K562 (cell line): ENCODE measurements at regions not wholly inside any gene's neighbourhood (a gene's known extent, or its start where the extent isn't known, plus 50 kb on each side); places are given as distances from the start of the nearest gene placed in this dataset.

Experiments
- ATAC-seq: fragments of 200-7000 bp; cut with Tn5 transposase; 3 replicates; pipeline ENCODE4 v1.9.1; 2020; ENCODE audit warnings: moderate library complexity
- BruUV-seq: library from RNA; stranded (reverse); fragments of 400-500 nt; replicated peaks from 2 replicates; lab custom pipeline; 2021; lab: Mats Ljungman, UMichigan
- CTCF ChIA-PET: fragments of 300-600 bp; formaldehyde crosslinking; extraction: SDS; loops from one replicate; lab custom pipeline; 2021; ENCODE audit warnings: low intra/inter-chr PET ratio; lab: Yijun Ruan, JAX
- POLR2A ChIA-PET: fragments of 300-600, 350-650 bp; sonication (Branson Sonifier 250); formaldehyde crosslinking; extraction: SDS; loops from one replicate; lab custom pipeline; 2021; ENCODE audit warnings: antibody characterized with exemption, inconsistent platforms; lab: Yijun Ruan, JAX
- DNase-seq, 4 experiments: peaks; one replicate each; pipeline versions ENCODE4 v3.0.0 to v3.0.0-alpha.2; 2011 to 2018; ENCODE audit warnings: low spot score in 3 of 4, mixed read lengths in 3 of 4; ENCODE audit errors: extremely low read depth in 1 of 4
- FAIRE-seq: peaks from 2 replicates; lab custom pipeline; 2011; peaks lifted over from hg19 to GRCh38; lab: Jason Lieb, UNC
- H2AFZ ChIP-seq: 2 replicates; pipeline ENCODE4 v1.6.0; 2011; ENCODE audit warnings: low read depth, low read length, control low read depth, inconsistent platforms
- H3K27ac ChIP-seq: fragments of 200-600 bp; 3 replicates; pipeline ENCODE4 v1.8.0; 2011; ENCODE audit warnings: low read depth, mild to moderate bottlenecking, control low read depth, inconsistent platforms, low read length, moderate library complexity, mixed read lengths; ENCODE audit errors: extremely low read depth
- H3K27me3 ChIP-seq, 2 experiments: fragments of 300-600 bp in 1 of 2; 2 replicates in 1 of 2; 3 replicates in 1 of 2; pipeline versions ENCODE4 v1.6.0 to v1.8.0; 2011; ENCODE audit warnings: inconsistent platforms in 2 of 2, low read length in 2 of 2, mild to moderate bottlenecking in 1 of 2, mixed read lengths in 1 of 2, moderate library complexity in 1 of 2; ENCODE audit not compliant: control insufficient read depth in 2 of 2, insufficient read depth in 2 of 2
- H3K36me3 ChIP-seq: fragments of 300-600 bp; 3 replicates; pipeline ENCODE4 v1.8.0; 2011; ENCODE audit warnings: mild to moderate bottlenecking, low read length, inconsistent platforms; ENCODE audit not compliant: control insufficient read depth, insufficient read depth
- H3K4me1 ChIP-seq, 2 experiments: fragments of 200-600 bp in 1 of 2; replicated peaks in 1 of 2; 2 replicates in 1 of 2; 3 replicates in 1 of 2; pipeline versions ENCODE4 v1.5.1 to v1.8.0; 2011; ENCODE audit warnings: inconsistent platforms in 2 of 2, low read length in 2 of 2, mild to moderate bottlenecking in 1 of 2, mixed read lengths in 1 of 2, moderate library complexity in 1 of 2; ENCODE audit not compliant: control insufficient read depth in 2 of 2, insufficient read depth in 2 of 2
- H3K4me2 ChIP-seq: 2 replicates; pipeline ENCODE4 v1.6.1; 2011; ENCODE audit warnings: low read length, control low read depth, inconsistent platforms, mixed read lengths; ENCODE audit not compliant: insufficient read depth
- H3K4me3 ChIP-seq: fragments of 200-600 bp; sonication (generic), shearing (Covaris generic); 2 replicates; pipeline ENCODE4 v1.5.1; 2016; ENCODE audit warnings: control low read depth, inconsistent platforms
- H3K79me2 ChIP-seq: fragments of 200-600 bp; 3 replicates; pipeline ENCODE4 v1.8.0; 2011; ENCODE audit warnings: low read length, inconsistent platforms; ENCODE audit not compliant: control insufficient read depth, insufficient read depth
- H3K9ac ChIP-seq, 2 experiments: 2 replicates each; pipeline versions ENCODE4 v1.6.0 to v1.6.1; 2011; ENCODE audit warnings: low read depth in 2 of 2, low read length in 2 of 2, control low read depth in 1 of 2, inconsistent platforms in 1 of 2, mild to moderate bottlenecking in 1 of 2, mixed read lengths in 1 of 2; ENCODE audit not compliant: insufficient read depth in 1 of 2
- H3K9me1 ChIP-seq: one replicate; pipeline ENCODE4 v1.6.0; 2011; ENCODE audit warnings: inconsistent platforms, mild to moderate bottlenecking, low read length, moderate library complexity; ENCODE audit not compliant: control insufficient read depth, insufficient read depth
- H3K9me3 ChIP-seq: replicated peaks from 2 replicates; pipeline ENCODE4 v1.5.1; 2011; ENCODE audit warnings: low read depth, low read length, inconsistent platforms; ENCODE audit not compliant: control insufficient read depth, insufficient read depth
- H4K20me1 ChIP-seq: replicated peaks from 2 replicates; pipeline ENCODE4 v1.6.1; 2011; ENCODE audit warnings: low read length, inconsistent platforms, mixed read lengths; ENCODE audit not compliant: control insufficient read depth, insufficient read depth
- ATF7 ChIP-seq: fragments of 450-650 bp; IDR thresholded peaks from 2 replicates; pipeline ENCODE4 v1.7.1; 2014; ENCODE audit warnings: mild to moderate bottlenecking, moderate library complexity
- C11orf30 ChIP-seq: fragments of 450-650 bp; IDR thresholded peaks from 2 replicates; pipeline ENCODE4 v1.6.1; 2016; ENCODE audit warnings: low read depth, mild to moderate bottlenecking
- ETV5 ChIP-seq: sonication (generic); formaldehyde crosslinking; IDR thresholded peaks from 2 replicates; pipeline ENCODE4 v1.4.0; 2020; ENCODE audit warnings: low read depth, mild to moderate bottlenecking, missing genetic modification reagents
- MYC ChIP-seq, 2 experiments: fragments of 250-450 bp in 1 of 2; sonication (Bioruptor Pico) in 1 of 2; IDR thresholded peaks; 2 replicates each; pipeline versions ENCODE4 v1.5.1 to v1.6.1; 2012 to 2021; ENCODE audit warnings: low read depth in 2 of 2, borderline replicate concordance in 1 of 2, improper control_type of control experiment in 1 of 2, low read length in 1 of 2, mild to moderate bottlenecking in 1 of 2, moderate library complexity in 1 of 2
- NCOA2 ChIP-seq, 2 experiments: fragments of 450-650 bp; IDR thresholded peaks; 2 replicates each; pipeline ENCODE4 v1.6.1; 2018; ENCODE audit warnings: mild to moderate bottlenecking in 2 of 2, moderate library complexity in 1 of 2; ENCODE audit not compliant: partially characterized antibody in 2 of 2
- ZBTB1 ChIP-seq: sonication (generic); formaldehyde crosslinking; IDR thresholded peaks from 2 replicates; pipeline ENCODE4 v1.8.1; 2023; ENCODE audit warnings: missing genetic modification reagents, low read depth, mild to moderate bottlenecking, borderline replicate concordance
- ZNF384 ChIP-seq: IDR thresholded peaks from 2 replicates; pipeline ENCODE4 v1.6.1; 2012; ENCODE audit warnings: low read depth, low read length, improper control_type of control experiment
- ZNF431 ChIP-seq: sonication (generic); formaldehyde crosslinking; IDR thresholded peaks from 2 replicates; pipeline ENCODE4 v1.8.0; 2022; ENCODE audit warnings: mild to moderate bottlenecking, missing genetic modification reagents
- ZNF79 ChIP-seq: fragments of 250-450 bp; sonication (Bioruptor Pico); IDR thresholded peaks from 2 replicates; pipeline ENCODE4 v1.4.0; 2020; ENCODE audit warnings: low read depth, mild to moderate bottlenecking, moderate library complexity
- WGBS: fragments of 100-300 bp; shearing (Covaris generic); methylation state at CpG from one replicate; pipeline ENCODE4 v1.1.6; 2016; ENCODE audit warnings: low coverage, mixed read lengths; ENCODE audit not compliant: insufficient coverage; ENCODE audit errors: missing lambda C conversion rate; 5-methylcytosine and 5-hydroxymethylcytosine counted together
- in situ Hi-C: fragments of 300-500 bp; cut with MboI; formaldehyde crosslinking; loops from 4 replicates; pipeline ENCODE4 v1.15.0; 2018; ENCODE audit warnings: inconsistent platforms, mixed read lengths
- intact Hi-C: fragments of 100-400 bp; cut with micrococcal nuclease; formaldehyde crosslinking; loops from 2 replicates; pipeline ENCODE4 v1.14.2; 2022
- TF ChIP-seq, protein P1 (sequence below): fragments of 200-600 bp; sonication (generic); IDR thresholded peaks from one replicate; pipeline ENCODE4 v1.6.1; 2012; ENCODE audit warnings: mild to moderate bottlenecking, low read depth, low read length, inconsistent platforms
- TF ChIP-seq, protein P2 (sequence below): fragments of 250-450 bp; sonication (Bioruptor Pico); IDR thresholded peaks from 2 replicates; pipeline ENCODE4 v1.5.0; 2020; ENCODE audit warnings: mild to moderate bottlenecking

DNA sequence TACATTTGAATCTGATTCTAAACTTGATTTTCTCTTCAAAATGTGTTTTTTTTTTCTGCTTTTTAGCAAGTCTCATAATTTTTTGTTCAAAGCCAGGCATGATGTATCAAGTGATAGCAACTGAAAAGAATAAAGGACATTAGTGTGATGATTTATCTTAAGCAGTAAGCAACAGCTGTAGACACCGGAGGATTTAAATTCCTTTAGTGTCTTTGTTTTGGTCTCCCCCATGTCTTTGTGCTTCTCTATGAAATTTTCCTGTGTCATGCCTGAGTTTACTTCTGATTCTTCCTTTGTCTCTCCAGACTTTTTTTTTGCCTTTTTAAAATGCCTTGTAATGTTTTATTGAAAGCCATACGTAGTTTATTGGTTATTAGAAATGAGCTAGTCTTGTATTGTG, 934.2 kb upstream of the RAG2 start:
- no peaks in the 10 kb centered on the region for H3K4me1 ChIP-seq
- no peaks in the 10 kb centered on the region for H3K36me3 ChIP-seq
- ChIA-PET CTCF (no interaction called here), POLR2A (no interaction called here)
- H3K27me3 ChIP-seq = no peaks in the 10 kb centered on the region
- in situ Hi-C loops (no loop called here), intact Hi-C loops (no loop called here)
- H3K9me1 ChIP-seq = no peaks in the 10 kb centered on the region
- BruUV-seq = no TSS peak
- H2AFZ ChIP-seq = no peak overlapping the region
- H3K79me2 ChIP-seq = no peaks in the 10 kb centered on the region
- no peak for DNase-seq
- no peak for FAIRE-seq
- H3K4me3 ChIP-seq = no peak overlapping the region
- no peak overlapping the region for H3K27ac ChIP-seq
- no peaks in the 10 kb centered on the region for H4K20me1 ChIP-seq
- no peak overlapping the region for H3K4me2 ChIP-seq
- no peak overlapping the region for H3K9ac ChIP-seq
- no peaks in the 10 kb centered on the region; the same call in 1 of the 2 replicates for H3K9me3 ChIP-seq
- 4% methylated on average over 2 of the region's 2 CpGs for WGBS
- ATAC-seq = no peak
- TF ChIP-seq, protein P1, sequence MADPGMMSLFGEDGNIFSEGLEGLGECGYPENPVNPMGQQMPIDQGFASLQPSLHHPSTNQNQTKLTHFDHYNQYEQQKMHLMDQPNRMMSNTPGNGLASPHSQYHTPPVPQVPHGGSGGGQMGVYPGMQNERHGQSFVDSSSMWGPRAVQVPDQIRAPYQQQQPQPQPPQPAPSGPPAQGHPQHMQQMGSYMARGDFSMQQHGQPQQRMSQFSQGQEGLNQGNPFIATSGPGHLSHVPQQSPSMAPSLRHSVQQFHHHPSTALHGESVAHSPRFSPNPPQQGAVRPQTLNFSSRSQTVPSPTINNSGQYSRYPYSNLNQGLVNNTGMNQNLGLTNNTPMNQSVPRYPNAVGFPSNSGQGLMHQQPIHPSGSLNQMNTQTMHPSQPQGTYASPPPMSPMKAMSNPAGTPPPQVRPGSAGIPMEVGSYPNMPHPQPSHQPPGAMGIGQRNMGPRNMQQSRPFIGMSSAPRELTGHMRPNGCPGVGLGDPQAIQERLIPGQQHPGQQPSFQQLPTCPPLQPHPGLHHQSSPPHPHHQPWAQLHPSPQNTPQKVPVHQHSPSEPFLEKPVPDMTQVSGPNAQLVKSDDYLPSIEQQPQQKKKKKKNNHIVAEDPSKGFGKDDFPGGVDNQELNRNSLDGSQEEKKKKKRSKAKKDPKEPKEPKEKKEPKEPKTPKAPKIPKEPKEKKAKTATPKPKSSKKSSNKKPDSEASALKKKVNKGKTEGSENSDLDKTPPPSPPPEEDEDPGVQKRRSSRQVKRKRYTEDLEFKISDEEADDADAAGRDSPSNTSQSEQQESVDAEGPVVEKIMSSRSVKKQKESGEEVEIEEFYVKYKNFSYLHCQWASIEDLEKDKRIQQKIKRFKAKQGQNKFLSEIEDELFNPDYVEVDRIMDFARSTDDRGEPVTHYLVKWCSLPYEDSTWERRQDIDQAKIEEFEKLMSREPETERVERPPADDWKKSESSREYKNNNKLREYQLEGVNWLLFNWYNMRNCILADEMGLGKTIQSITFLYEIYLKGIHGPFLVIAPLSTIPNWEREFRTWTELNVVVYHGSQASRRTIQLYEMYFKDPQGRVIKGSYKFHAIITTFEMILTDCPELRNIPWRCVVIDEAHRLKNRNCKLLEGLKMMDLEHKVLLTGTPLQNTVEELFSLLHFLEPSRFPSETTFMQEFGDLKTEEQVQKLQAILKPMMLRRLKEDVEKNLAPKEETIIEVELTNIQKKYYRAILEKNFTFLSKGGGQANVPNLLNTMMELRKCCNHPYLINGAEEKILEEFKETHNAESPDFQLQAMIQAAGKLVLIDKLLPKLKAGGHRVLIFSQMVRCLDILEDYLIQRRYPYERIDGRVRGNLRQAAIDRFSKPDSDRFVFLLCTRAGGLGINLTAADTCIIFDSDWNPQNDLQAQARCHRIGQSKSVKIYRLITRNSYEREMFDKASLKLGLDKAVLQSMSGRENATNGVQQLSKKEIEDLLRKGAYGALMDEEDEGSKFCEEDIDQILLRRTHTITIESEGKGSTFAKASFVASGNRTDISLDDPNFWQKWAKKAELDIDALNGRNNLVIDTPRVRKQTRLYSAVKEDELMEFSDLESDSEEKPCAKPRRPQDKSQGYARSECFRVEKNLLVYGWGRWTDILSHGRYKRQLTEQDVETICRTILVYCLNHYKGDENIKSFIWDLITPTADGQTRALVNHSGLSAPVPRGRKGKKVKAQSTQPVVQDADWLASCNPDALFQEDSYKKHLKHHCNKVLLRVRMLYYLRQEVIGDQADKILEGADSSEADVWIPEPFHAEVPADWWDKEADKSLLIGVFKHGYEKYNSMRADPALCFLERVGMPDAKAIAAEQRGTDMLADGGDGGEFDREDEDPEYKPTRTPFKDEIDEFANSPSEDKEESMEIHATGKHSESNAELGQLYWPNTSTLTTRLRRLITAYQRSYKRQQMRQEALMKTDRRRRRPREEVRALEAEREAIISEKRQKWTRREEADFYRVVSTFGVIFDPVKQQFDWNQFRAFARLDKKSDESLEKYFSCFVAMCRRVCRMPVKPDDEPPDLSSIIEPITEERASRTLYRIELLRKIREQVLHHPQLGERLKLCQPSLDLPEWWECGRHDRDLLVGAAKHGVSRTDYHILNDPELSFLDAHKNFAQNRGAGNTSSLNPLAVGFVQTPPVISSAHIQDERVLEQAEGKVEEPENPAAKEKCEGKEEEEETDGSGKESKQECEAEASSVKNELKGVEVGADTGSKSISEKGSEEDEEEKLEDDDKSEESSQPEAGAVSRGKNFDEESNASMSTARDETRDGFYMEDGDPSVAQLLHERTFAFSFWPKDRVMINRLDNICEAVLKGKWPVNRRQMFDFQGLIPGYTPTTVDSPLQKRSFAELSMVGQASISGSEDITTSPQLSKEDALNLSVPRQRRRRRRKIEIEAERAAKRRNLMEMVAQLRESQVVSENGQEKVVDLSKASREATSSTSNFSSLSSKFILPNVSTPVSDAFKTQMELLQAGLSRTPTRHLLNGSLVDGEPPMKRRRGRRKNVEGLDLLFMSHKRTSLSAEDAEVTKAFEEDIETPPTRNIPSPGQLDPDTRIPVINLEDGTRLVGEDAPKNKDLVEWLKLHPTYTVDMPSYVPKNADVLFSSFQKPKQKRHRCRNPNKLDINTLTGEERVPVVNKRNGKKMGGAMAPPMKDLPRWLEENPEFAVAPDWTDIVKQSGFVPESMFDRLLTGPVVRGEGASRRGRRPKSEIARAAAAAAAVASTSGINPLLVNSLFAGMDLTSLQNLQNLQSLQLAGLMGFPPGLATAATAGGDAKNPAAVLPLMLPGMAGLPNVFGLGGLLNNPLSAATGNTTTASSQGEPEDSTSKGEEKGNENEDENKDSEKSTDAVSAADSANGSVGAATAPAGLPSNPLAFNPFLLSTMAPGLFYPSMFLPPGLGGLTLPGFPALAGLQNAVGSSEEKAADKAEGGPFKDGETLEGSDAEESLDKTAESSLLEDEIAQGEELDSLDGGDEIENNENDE = no peak
- TF ChIP-seq ZNF79 (CRISPR knock-in tag) = no peak
- no peak for TF ChIP-seq NCOA2 (IDR thresholded peaks at IDR 0.05; ENCODE audit: partially characterized antibody in 2 of 2)
- no peak for TF ChIP-seq ATF7
- TF ChIP-seq MYC (IDR thresholded peaks at IDR 0.05; ENCODE audit: low read depth, low read length) = no peak
- no peak for TF ChIP-seq MYC (CRISPR knock-in tag; IDR thresholded peaks at IDR 0.05; ENCODE audit: borderline replicate concordance, low read depth)
- no peak for TF ChIP-seq ZNF431 (CRISPR knock-in tag)
- TF ChIP-seq, protein P2, sequence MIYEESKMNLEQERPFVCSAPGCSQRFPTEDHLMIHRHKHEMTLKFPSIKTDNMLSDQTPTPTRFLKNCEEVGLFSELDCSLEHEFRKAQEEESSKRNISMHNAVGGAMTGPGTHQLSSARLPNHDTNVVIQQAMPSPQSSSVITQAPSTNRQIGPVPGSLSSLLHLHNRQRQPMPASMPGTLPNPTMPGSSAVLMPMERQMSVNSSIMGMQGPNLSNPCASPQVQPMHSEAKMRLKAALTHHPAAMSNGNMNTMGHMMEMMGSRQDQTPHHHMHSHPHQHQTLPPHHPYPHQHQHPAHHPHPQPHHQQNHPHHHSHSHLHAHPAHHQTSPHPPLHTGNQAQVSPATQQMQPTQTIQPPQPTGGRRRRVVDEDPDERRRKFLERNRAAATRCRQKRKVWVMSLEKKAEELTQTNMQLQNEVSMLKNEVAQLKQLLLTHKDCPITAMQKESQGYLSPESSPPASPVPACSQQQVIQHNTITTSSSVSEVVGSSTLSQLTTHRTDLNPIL (CRISPR knock-in tag) = no peak
- TF ChIP-seq ZNF384 = no peak
- TF ChIP-seq C11orf30 = no peak
- TF ChIP-seq ETV5 (CRISPR knock-in tag) = no peak
- TF ChIP-seq ZBTB1 = no peak
